DMS 273 (cell line): ENCODE measurements at regions not wholly inside any gene's neighbourhood (a gene's known extent, or its start where the extent isn't known, plus 50 kb on each side); places are given as distances from the start of the nearest gene placed in this dataset.

Source experiments
- DNase-seq: peaks from one replicate; lab custom pipeline; 2025; ENCODE audit not compliant: unreplicated experiment; lab: John Stamatoyannopoulos, UW

- DNase-seq: peak; percentile 12
These were observed 128.5 kb upstream of the COL1A2 start for GRCh38 chr7:94266238-94266644.

- no peak for DNase-seq
These were observed 123.9 kb upstream of the COL1A2 start for GRCh38 chr7:94270772-94271171.

GRCh38 chr7:94272821-94273583 is 121.7 kb upstream of the COL1A2 start:
- DNase-seq: no peak

GRCh38 chr7:94274828-94275227 is 119.9 kb upstream of the COL1A2 start:
- no peak for DNase-seq

- peak; percentile 9 for DNase-seq
These were observed 118.7 kb upstream of the COL1A2 start for GRCh38 chr7:94276027-94276426.

- DNase-seq: peak; percentile 59
These were observed 117.9 kb upstream of the COL1A2 start for GRCh38 chr7:94276795-94277194.

GRCh38 chr7:94277236-94277635 is 117.5 kb upstream of the COL1A2 start:
- DNase-seq: no peak

GRCh38 chr7:94280851-94281250 is 113.8 kb upstream of the COL1A2 start:
- DNase-seq: no peak

- no peak for DNase-seq
These were observed 110.6 kb upstream of the COL1A2 start for GRCh38 chr7:94284104-94284503.

- no peak for DNase-seq
These were observed 108.6 kb upstream of the COL1A2 start for GRCh38 chr7:94286111-94286510.

- no peak for DNase-seq
These were observed 106.6 kb upstream of the COL1A2 start for GRCh38 chr7:94288096-94288495.

- DNase-seq: peak; percentile 93
These were observed 105.6 kb upstream of the COL1A2 start for GRCh38 chr7:94289071-94289470.

GRCh38 chr7:94294471-94295131 is 100.1 kb upstream of the COL1A2 start:
- no peak for DNase-seq

GRCh38 chr7:94295850-94296249 is 98.8 kb upstream of the COL1A2 start:
- peak; percentile 65 for DNase-seq

- no peak for DNase-seq
These were observed 97.8 kb upstream of the COL1A2 start for GRCh38 chr7:94296881-94297280.

- DNase-seq: no peak
These were observed 97.3 kb upstream of the COL1A2 start for GRCh38 chr7:94297397-94297838.

- DNase-seq: no peak
These were observed 95.8 kb upstream of the COL1A2 start for GRCh38 chr7:94298943-94299342.

GRCh38 chr7:94300176-94300835 is 94.4 kb upstream of the COL1A2 start:
- DNase-seq: peak; percentile 46

GRCh38 chr7:94301024-94301586 is 93.6 kb upstream of the COL1A2 start:
- DNase-seq: peak; percentile 52

GRCh38 chr7:94303118-94303517 is 91.6 kb upstream of the COL1A2 start:
- DNase-seq: no peak

GRCh38 chr7:94303695-94304094 is 91.0 kb upstream of the COL1A2 start:
- DNase-seq: no peak

- DNase-seq: no peak
These were observed 89.8 kb upstream of the COL1A2 start for GRCh38 chr7:94304878-94305277.
